OCI-LY7 (cell line): ENCODE measurements at regions not wholly inside any gene's neighbourhood (a gene's known extent, or its start where the extent isn't known, plus 50 kb on each side); places are given as distances from the start of the nearest gene placed in this dataset.

Experiments
- CTCF ChIP-seq: fragments of 200-600 bp; sonication (generic); conservative IDR thresholded peaks from 2 replicates; pipeline ENCODE4 v1.5.1; 2014; ENCODE audit warnings: mild to moderate bottlenecking, antibody characterized with exemption, low read length, moderate library complexity, mixed read lengths
- EZH2phosphoT487 ChIP-seq: fragments of 200-600 bp; sonication (generic); IDR thresholded peaks from 2 replicates; pipeline ENCODE4 v1.6.1; 2018; ENCODE audit warnings: low read depth, borderline replicate concordance, mild to moderate bottlenecking, mixed run types, antibody characterized with exemption, low read length, moderate library complexity, mixed read lengths

DNA sequence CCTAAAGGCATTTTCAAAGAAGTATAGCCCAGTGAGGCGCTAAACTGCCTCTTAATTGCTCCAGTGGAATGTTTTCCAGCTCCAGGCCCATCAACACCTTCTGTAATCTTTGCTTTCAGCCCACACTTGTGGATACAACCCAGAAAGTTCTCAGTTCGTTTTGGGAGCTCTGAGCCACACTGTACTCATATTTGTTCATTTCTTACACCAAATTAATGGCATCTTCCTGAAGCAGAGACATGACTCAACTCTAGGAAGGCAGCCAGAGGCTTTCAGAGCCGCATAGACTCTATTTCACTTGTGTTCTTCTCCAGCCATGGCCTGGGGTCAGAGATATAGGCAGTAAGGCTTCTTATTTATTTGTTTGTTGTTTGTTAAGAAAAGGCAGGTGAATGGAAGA is 175.5 kb upstream of the NCAM1 start:
- TF ChIP-seq CTCF (no peak), EZH2phosphoT487 (no peak)
